Epithelial cell of proximal tubule (primary cell): ENCODE measurements at regions not wholly inside any gene's neighbourhood (a gene's known extent, or its start where the extent isn't known, plus 50 kb on each side); places are given as distances from the start of the nearest gene placed in this dataset.

Experiments used
- DNase-seq: peaks from one replicate; pipeline ENCODE4 v3.0.0-alpha.2; 2011; ENCODE audit warnings: low read depth
- H3K4me3 ChIP-seq: 2 replicates; pipeline ENCODE4 v1.5.1; 2011; ENCODE audit warnings: low read depth, mild to moderate bottlenecking, low read length
- TF ChIP-seq, protein P1 (sequence below): conservative IDR thresholded peaks from 2 replicates; pipeline ENCODE4 v1.5.1; 2012; ENCODE audit warnings: low read depth, mild to moderate bottlenecking, low read length

DNA sequence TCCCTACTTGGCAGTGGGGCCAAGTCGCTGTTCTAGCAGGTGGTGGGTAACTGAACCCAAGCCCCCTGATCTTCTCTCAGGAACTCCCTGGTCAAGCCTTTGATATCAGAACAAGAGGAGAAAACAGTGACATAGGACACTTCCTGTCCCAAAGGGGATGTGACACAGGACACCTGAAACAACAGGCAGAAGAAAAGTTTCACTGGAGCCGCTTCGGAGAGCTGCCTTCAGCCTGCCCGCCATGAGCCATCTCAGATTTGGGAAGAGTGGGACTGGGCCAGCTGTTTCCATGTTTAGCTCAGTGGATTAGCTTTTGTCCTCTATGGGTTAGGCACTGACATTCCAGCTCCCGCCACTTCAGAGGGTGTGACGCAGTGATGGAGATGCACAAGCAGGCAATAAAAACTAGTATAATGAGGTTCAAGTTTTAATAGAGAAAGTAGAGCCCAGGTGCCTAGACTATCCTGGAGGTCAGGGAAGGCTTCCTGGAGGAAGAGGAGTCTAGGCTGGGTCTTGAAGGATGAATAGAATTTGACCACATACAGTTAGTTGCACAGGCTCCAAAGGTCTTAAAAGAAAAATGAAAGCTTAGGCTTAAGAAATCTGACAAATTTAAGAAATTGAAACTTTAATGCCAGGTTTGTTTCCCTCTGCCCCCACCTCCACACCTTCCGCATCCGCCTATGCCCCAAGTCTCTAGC, 104.1 kb upstream of the SPRY4 start:
- TF ChIP-seq, protein P1, sequence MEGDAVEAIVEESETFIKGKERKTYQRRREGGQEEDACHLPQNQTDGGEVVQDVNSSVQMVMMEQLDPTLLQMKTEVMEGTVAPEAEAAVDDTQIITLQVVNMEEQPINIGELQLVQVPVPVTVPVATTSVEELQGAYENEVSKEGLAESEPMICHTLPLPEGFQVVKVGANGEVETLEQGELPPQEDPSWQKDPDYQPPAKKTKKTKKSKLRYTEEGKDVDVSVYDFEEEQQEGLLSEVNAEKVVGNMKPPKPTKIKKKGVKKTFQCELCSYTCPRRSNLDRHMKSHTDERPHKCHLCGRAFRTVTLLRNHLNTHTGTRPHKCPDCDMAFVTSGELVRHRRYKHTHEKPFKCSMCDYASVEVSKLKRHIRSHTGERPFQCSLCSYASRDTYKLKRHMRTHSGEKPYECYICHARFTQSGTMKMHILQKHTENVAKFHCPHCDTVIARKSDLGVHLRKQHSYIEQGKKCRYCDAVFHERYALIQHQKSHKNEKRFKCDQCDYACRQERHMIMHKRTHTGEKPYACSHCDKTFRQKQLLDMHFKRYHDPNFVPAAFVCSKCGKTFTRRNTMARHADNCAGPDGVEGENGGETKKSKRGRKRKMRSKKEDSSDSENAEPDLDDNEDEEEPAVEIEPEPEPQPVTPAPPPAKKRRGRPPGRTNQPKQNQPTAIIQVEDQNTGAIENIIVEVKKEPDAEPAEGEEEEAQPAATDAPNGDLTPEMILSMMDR, result no peak
- H3K4me3 ChIP-seq, result no peak overlapping the region
- DNase-seq, result no peak

DNA sequence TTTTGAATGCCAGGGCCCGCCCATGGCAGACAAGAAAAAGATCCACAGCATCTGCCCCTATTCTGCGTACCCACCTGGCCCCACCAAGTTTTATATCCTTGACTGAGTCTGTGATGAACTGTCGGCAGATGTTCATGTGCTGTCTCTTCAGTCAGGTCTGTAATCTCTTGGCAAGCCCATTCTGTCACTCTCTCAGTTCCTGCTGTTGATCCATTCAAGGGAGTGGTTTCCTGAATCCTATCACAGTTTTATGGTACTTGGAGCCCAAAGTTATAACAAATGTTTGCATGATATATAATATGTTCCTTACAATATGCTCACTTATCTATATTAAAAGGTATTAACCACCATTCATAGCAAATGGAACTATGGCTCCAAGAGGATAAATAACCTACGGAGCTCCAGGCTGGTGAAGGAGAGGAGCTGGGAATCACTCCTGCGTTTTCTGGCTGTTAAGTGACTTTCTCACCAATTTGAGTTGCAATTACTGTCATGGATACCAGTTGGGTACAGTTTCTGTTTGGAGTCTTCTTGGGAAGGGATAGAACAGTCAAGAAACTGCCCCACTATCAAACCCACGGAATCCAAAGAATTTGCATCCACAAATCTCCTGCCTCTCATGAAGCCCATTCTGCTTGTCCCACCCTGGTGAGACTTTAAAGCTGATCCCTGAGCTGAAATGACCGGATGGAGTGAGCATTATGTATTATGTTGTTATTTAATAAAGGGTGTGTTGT, 103.4 kb upstream of the SPRY4 start:
- H3K4me3 ChIP-seq, result no peak overlapping the region
- TF ChIP-seq, protein P1, result no peak
- no peak for DNase-seq

DNA sequence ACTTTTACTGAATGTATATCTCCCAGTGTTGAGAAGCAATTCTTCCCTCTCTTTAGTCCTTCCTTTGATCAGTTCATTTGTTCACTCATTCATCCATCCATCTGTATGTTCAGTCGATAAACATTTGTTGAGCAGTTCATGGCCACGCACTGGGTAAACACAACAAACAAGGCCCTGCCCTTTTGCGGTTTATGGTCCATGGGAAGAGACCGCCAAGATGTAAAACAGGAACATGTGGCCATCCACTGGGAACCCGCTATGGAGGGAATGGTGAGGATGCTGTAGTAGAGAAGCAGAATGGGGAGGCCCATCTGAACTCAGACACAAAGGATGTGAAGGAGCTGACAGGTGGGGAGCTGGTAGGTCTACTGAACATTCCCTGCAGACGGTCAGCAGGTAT, 102.7 kb upstream of the SPRY4 start:
- H3K4me3 ChIP-seq, result no peak overlapping the region
- TF ChIP-seq, protein P1, result no peak
- DNase-seq, result no peak

DNA sequence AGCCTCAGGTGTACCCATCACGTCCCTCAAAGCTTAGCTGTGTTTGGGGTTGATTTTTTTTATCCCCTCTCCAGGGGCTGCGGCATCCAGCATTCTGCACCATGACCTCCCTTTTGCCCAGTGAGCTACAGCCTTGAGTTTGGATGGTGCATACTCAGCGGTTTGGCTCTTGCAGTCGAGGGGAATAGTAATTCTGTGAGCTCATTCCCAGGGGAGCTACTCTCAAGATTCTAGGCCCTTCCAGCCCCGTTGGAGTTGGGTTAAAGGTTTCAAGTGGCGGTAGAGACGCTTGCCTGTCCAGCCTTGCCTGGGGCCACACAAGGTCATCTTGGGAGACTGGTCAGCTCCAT, 102.2 kb upstream of the SPRY4 start:
- H3K4me3 ChIP-seq, result no peak overlapping the region
- TF ChIP-seq, protein P1, result no peak
- DNase-seq, result no peak

DNA sequence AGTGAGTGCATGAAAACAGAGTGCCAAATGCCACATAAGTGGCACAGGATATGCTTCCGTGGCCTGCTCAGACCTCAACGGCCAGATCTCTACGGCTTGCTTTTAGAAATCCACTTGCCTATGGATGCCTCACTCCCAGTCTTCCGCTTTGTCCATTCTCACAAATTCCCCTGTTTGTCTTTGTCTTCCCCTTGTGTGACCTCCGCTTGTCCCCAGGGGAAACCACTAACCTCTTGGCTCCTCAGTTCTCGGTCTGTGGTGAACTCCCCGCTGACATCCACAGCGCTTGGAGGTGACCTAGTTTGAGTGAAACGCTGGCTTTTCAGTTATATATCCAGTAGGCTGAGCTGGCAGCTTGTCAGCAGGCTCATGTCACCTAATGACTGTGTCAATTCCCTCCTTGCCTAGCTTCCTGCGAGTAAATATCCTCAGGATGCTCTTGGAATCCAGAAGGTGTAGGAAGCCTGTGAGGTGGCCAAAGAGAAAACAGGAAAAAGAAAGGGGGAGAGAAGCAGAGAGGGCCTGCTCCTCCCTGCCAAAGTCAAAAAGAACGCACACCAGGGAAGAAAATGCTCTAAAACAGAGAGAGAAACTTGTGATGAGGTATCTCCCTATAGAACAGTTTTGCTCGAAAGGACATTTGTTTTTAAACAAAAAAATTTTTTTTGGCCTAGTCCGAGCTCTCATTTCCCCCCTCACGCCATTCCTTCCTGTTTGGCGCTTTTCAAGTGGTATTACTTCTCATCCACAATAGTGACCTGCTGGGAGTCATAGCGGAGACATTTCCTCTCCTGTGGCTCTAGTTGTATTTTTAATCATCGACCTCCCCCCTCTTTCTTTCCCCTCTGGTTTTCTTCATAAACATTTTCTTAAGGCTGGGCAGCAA, 101.6 kb upstream of the SPRY4 start:
- TF ChIP-seq, protein P1, result no peak
- no peak overlapping the region for H3K4me3 ChIP-seq
- no peak for DNase-seq

DNA sequence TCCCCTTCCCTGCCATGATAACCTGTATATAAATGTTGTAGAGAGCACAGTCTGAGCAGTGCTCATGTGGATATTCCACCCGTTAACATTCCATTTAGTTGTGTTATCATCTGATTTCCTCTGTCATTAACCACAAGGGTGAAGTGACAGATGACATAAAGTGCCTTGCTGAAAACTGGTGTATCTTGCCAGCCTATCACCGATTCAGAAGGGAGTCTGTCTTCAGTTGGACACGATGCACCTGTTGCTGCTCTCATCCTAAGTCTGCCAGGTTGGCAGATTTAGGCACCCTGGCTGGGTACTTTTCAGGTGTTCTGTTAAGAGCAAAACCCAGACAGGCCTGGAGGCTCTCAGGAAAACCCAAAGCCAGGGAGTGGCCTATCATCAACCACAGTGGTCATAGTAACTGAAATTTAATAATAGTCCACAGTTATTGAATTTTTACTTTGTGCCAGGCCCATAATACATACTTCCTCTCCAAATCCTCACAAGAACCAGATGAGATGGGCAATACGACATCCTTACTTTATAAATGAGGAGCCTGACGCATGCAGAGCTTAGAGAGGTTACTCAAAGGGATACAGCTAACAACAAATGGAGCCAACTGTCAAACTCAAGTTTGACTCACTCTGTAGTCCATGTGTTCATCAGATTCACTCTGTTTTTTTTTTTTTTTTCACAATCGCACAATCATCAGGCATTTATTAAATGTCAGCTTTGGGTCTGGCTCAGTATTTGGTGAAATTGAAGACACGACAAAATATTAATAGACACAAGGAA, 100.7 kb upstream of the SPRY4 start:
- DNase-seq, result no peak

More for the DNA sequence above, 100.7 kb upstream of the SPRY4 start:
- no peak overlapping the region for H3K4me3 ChIP-seq
- TF ChIP-seq, protein P1, result no peak
